CD4-positive, alpha-beta memory T cell (primary cell): ENCODE measurements at regions not wholly inside any gene's neighbourhood (a gene's known extent, or its start where the extent isn't known, plus 50 kb on each side); places are given as distances from the start of the nearest gene placed in this dataset.

Experiments
- CTCF ChIA-PET: fragments of 350-600 bp; sonication (Branson Sonifier 250); formaldehyde crosslinking; loops from one replicate; lab custom pipeline; 2021; ENCODE audit warnings: inconsistent platforms; ENCODE audit not compliant: partially characterized antibody; lab: Charles Lee
- POLR2A ChIA-PET: fragments of 350-600 bp; sonication (Branson Sonifier 250); formaldehyde crosslinking; loops from one replicate; lab custom pipeline; 2021; ENCODE audit not compliant: partially characterized antibody; lab: Charles Lee
- DNase-seq, 5 donors: peaks; one replicate each; pipeline versions ENCODE4 v3.0.0 to v3.0.0-alpha.2; 2020 to 2022; ENCODE audit warnings: mixed read lengths in 1 of 5
- H3K27ac ChIP-seq: one replicate; pipeline ENCODE4 v1.7.0; 2013; ENCODE audit warnings: low read depth, low read length
- H3K27me3 ChIP-seq: 2 replicates; pipeline ENCODE4 v1.7.0; 2013; ENCODE audit warnings: mild to moderate bottlenecking, low read length, moderate library complexity; ENCODE audit not compliant: insufficient read depth
- H3K36me3 ChIP-seq: 2 replicates; pipeline ENCODE4 v1.7.0; 2013; ENCODE audit warnings: mild to moderate bottlenecking, low read length, moderate library complexity; ENCODE audit not compliant: insufficient read depth
- H3K4me1 ChIP-seq: 2 replicates; pipeline ENCODE4 v1.7.0; 2013; ENCODE audit warnings: mild to moderate bottlenecking, low read length, moderate library complexity; ENCODE audit not compliant: insufficient read depth
- H3K4me3 ChIP-seq, 2 donors: one replicate each; pipeline ENCODE4 v1.7.0; 2013; ENCODE audit warnings: low read length in 2 of 2, mild to moderate bottlenecking in 1 of 2
- H3K9me3 ChIP-seq, 2 donors: one replicate each; pipeline ENCODE4 v1.7.0; 2013; ENCODE audit warnings: low read length in 2 of 2, control low read depth in 1 of 2; ENCODE audit not compliant: control insufficient read depth in 1 of 2
- H3K27ac Mint-ChIP-seq, 7 donors: one replicate each; pipeline ENCODE4 v1.8.0; 2020 to 2021; ENCODE audit warnings: mixed read lengths in 7 of 7, mild to moderate bottlenecking in 6 of 7, inconsistent platforms in 3 of 7, moderate library complexity in 3 of 7
- H3K27me3 Mint-ChIP-seq, 2 donors: one replicate each; pipeline ENCODE4 v1.8.0; 2020 to 2021; ENCODE audit warnings: mixed read lengths in 2 of 2
- H3K36me3 Mint-ChIP-seq, 2 donors: one replicate each; pipeline ENCODE4 v1.8.0; 2020 to 2021; ENCODE audit warnings: mixed read lengths in 2 of 2, inconsistent platforms in 1 of 2, mild to moderate bottlenecking in 1 of 2
- H3K4me1 Mint-ChIP-seq, 4 donors: one replicate each; pipeline ENCODE4 v1.8.0; 2020 to 2021; ENCODE audit warnings: mixed read lengths in 4 of 4, mild to moderate bottlenecking in 1 of 4
- H3K4me3 Mint-ChIP-seq, 8 donors: one replicate each; pipeline ENCODE4 v1.8.0; 2020 to 2021; ENCODE audit warnings: mixed read lengths in 8 of 8, mild to moderate bottlenecking in 7 of 8, moderate library complexity in 6 of 8, inconsistent platforms in 3 of 8
- H3K9me3 Mint-ChIP-seq, 8 donors: one replicate each; pipeline ENCODE4 v1.8.0; 2020 to 2021; ENCODE audit warnings: mixed read lengths in 8 of 8, mild to moderate bottlenecking in 5 of 8, inconsistent platforms in 3 of 8, moderate library complexity in 1 of 8
- intact Hi-C: fragments of 100-400 bp; cut with micrococcal nuclease; formaldehyde crosslinking; loops from one replicate; pipeline ENCODE4 v1.15.1; 2023

- no peak overlapping the region for H3K4me3 ChIP-seq
- DNase-seq = no peak
- ChIA-PET POLR2A (no interaction called here), CTCF (interaction anchor here (1.1 kb wide), 1 partner anchor 94 kb away, joined by 4 read pairs; no protein-coding TSS in a partner anchor)
- no peaks in the 10 kb centered on the region for H3K4me1 ChIP-seq
- H3K27ac ChIP-seq = no peak overlapping the region
- no peaks in the 10 kb centered on the region for H3K36me3 Mint-ChIP-seq
- H3K9me3 Mint-ChIP-seq = no peaks in the 10 kb centered on the region
- peaks cover 0 to 13% of the 10 kb centered on the region in 2 donors for H3K27me3 Mint-ChIP-seq
- H3K27me3 ChIP-seq = no peaks in the 10 kb centered on the region
- no peaks in the 10 kb centered on the region for H3K36me3 ChIP-seq
- intact Hi-C loops = no loop called here
- H3K4me3 Mint-ChIP-seq = no peak overlapping the region
- H3K9me3 ChIP-seq = no peaks in the 10 kb centered on the region
- no peaks in the 10 kb centered on the region for H3K4me1 Mint-ChIP-seq
- H3K27ac Mint-ChIP-seq = no peak overlapping the region
Observed at GRCh38 chr20:61135266-61135665, 116.8 kb upstream of the CDH4 start.

- intact Hi-C loops = no loop called here
- H3K36me3 ChIP-seq = no peaks in the 10 kb centered on the region
- H3K9me3 Mint-ChIP-seq = peaks cover 0 to 1% (median 0%) of the 10 kb centered on the region in 8 donors
- no peaks in the 10 kb centered on the region for H3K36me3 Mint-ChIP-seq
- DNase-seq = no peak
- no peak overlapping the region for H3K4me3 ChIP-seq
- peaks cover 1 to 10% of the 10 kb centered on the region in 2 donors for H3K27me3 Mint-ChIP-seq
- no peaks in the 10 kb centered on the region for H3K27me3 ChIP-seq
- no peaks in the 10 kb centered on the region for H3K4me1 Mint-ChIP-seq
- H3K27ac ChIP-seq = no peak overlapping the region
- no peaks in the 10 kb centered on the region for H3K9me3 ChIP-seq
- CTCF ChIA-PET = interaction anchor here (1.1 kb wide), 1 partner anchor 93 kb away, joined by 4 read pairs; no protein-coding TSS in a partner anchor
- no peak overlapping the region for H3K4me3 Mint-ChIP-seq
- no peaks in the 10 kb centered on the region for H3K4me1 ChIP-seq
- POLR2A ChIA-PET = no interaction called here
- H3K27ac Mint-ChIP-seq = no peak overlapping the region
Observed at GRCh38 chr20:61135968-61136367, 116.1 kb upstream of the CDH4 start.

- H3K9me3 Mint-ChIP-seq = peaks cover 0 to 2% (median 0%) of the 10 kb centered on the region in 8 donors
- no peaks in the 10 kb centered on the region for H3K36me3 Mint-ChIP-seq
- no peak overlapping the region for H3K27ac Mint-ChIP-seq
- H3K4me1 Mint-ChIP-seq = no peaks in the 10 kb centered on the region
- no peak overlapping the region for H3K4me3 Mint-ChIP-seq
- intact Hi-C loops = no loop called here
- CTCF ChIA-PET = no interaction called here
- POLR2A ChIA-PET = no interaction called here
- Histone ChIP-seq H3K27me3 (no peaks in the 10 kb centered on the region), H3K9me3 (no peaks in the 10 kb centered on the region), H3K4me1 (no peaks in the 10 kb centered on the region), H3K27ac (no peak overlapping the region), H3K36me3 (no peaks in the 10 kb centered on the region), H3K4me3 (no peak overlapping the region)
- DNase-seq = no peak
- peaks cover 1 to 5% of the 10 kb centered on the region in 2 donors for H3K27me3 Mint-ChIP-seq
Observed at GRCh38 chr20:61138566-61138965, 113.5 kb upstream of the CDH4 start.

- CTCF ChIA-PET = no interaction called here
- POLR2A ChIA-PET = no interaction called here
- DNase-seq = no peak
- Histone ChIP-seq H3K4me1 (no peaks in the 10 kb centered on the region), H3K9me3 (no peaks in the 10 kb centered on the region), H3K27ac (no peak overlapping the region), H3K36me3 (no peaks in the 10 kb centered on the region), H3K27me3 (no peaks in the 10 kb centered on the region), H3K4me3 (no peak overlapping the region)
- peaks cover 0 to 2% (median 0%) of the 10 kb centered on the region in 8 donors for H3K9me3 Mint-ChIP-seq
- H3K27me3 Mint-ChIP-seq = peaks cover 1 to 5% of the 10 kb centered on the region in 2 donors
- H3K4me3 Mint-ChIP-seq = no peak overlapping the region
- H3K36me3 Mint-ChIP-seq = no peaks in the 10 kb centered on the region
- no peak overlapping the region for H3K27ac Mint-ChIP-seq
- no peaks in the 10 kb centered on the region for H3K4me1 Mint-ChIP-seq
- intact Hi-C loops = no loop called here
Observed at GRCh38 chr20:61139031-61139430, 113.0 kb upstream of the CDH4 start.

GRCh38 chr20:61140576-61140975, 111.5 kb upstream of the CDH4 start:
- CTCF ChIA-PET = no interaction called here
- no peaks in the 10 kb centered on the region for H3K9me3 ChIP-seq
- DNase-seq = no peak
- Mint-ChIP-seq H3K36me3 (no peaks in the 10 kb centered on the region), H3K9me3 (peaks cover 0 to 2% (median 0%) of the 10 kb centered on the region in 8 donors), H3K4me1 (no peaks in the 10 kb centered on the region), H3K27me3 (peaks cover 1% of the 10 kb centered on the region in 2 donors), H3K27ac (no peak overlapping the region), H3K4me3 (no peak overlapping the region)
- H3K27ac ChIP-seq = no peak overlapping the region
- no peaks in the 10 kb centered on the region for H3K27me3 ChIP-seq
- POLR2A ChIA-PET = no interaction called here
- H3K4me1 ChIP-seq = no peaks in the 10 kb centered on the region
- intact Hi-C loops = no loop called here
- H3K36me3 ChIP-seq = no peaks in the 10 kb centered on the region
- no peak overlapping the region for H3K4me3 ChIP-seq

- CTCF ChIA-PET = no interaction called here
- Mint-ChIP-seq H3K36me3 (no peaks in the 10 kb centered on the region), H3K4me3 (no peak overlapping the region), H3K27me3 (peaks cover 1 to 4% of the 10 kb centered on the region in 2 donors), H3K27ac (no peak overlapping the region), H3K9me3 (peaks cover 0 to 2% (median 0%) of the 10 kb centered on the region in 8 donors), H3K4me1 (no peaks in the 10 kb centered on the region)
- Histone ChIP-seq H3K4me1 (no peaks in the 10 kb centered on the region), H3K27ac (no peak overlapping the region), H3K36me3 (no peaks in the 10 kb centered on the region), H3K9me3 (no peaks in the 10 kb centered on the region), H3K4me3 (no peak overlapping the region), H3K27me3 (no peaks in the 10 kb centered on the region)
- intact Hi-C loops = no loop called here
- POLR2A ChIA-PET = no interaction called here
- DNase-seq = no peak
Observed at GRCh38 chr20:61146023-61146422, 106.0 kb upstream of the CDH4 start.

GRCh38 chr20:61149636-61150035, 102.4 kb upstream of the CDH4 start:
- no peaks in the 10 kb centered on the region for H3K9me3 ChIP-seq
- intact Hi-C loops = no loop called here
- CTCF ChIA-PET = no interaction called here

GRCh38 chr20:61157301-61157700, 94.8 kb upstream of the CDH4 start:
- no peak overlapping the region for H3K4me3 Mint-ChIP-seq
- peaks cover 0 to 2% (median 0%) of the 10 kb centered on the region in 8 donors for H3K9me3 Mint-ChIP-seq
- Histone ChIP-seq H3K36me3 (no peaks in the 10 kb centered on the region), H3K9me3 (no peaks in the 10 kb centered on the region), H3K27ac (no peak overlapping the region), H3K4me1 (no peaks in the 10 kb centered on the region), H3K27me3 (no peaks in the 10 kb centered on the region), H3K4me3 (no peak overlapping the region)
- POLR2A ChIA-PET = no interaction called here
- H3K36me3 Mint-ChIP-seq = no peaks in the 10 kb centered on the region
- no peak overlapping the region for H3K27ac Mint-ChIP-seq
- no peak for DNase-seq
- peaks cover 0 to 2% of the 10 kb centered on the region in 2 donors for H3K27me3 Mint-ChIP-seq
- intact Hi-C loops = no loop called here
- H3K4me1 Mint-ChIP-seq = no peaks in the 10 kb centered on the region
- CTCF ChIA-PET = interaction anchor here (1.6 kb wide), 1 partner anchor 72 kb away, joined by 3 read pairs; no protein-coding TSS in a partner anchor

More at GRCh38 chr20:61149636-61150035, 102.4 kb upstream of the CDH4 start:
- no peak overlapping the region for H3K27ac Mint-ChIP-seq
- no peaks in the 10 kb centered on the region for H3K4me1 ChIP-seq
- H3K4me3 Mint-ChIP-seq = no peak overlapping the region
- no peaks in the 10 kb centered on the region for H3K4me1 Mint-ChIP-seq
- H3K36me3 ChIP-seq = no peaks in the 10 kb centered on the region
- H3K27me3 Mint-ChIP-seq = peaks cover 6 to 7% of the 10 kb centered on the region in 2 donors
- POLR2A ChIA-PET = no interaction called here
- H3K36me3 Mint-ChIP-seq = no peaks in the 10 kb centered on the region
- no peak overlapping the region for H3K27ac ChIP-seq
- no peak for DNase-seq
- H3K4me3 ChIP-seq = no peak overlapping the region
- H3K27me3 ChIP-seq = no peaks in the 10 kb centered on the region
- no peaks in the 10 kb centered on the region for H3K9me3 Mint-ChIP-seq
